ENCODE measurements at regions not wholly inside any gene's neighbourhood (a gene's known extent, or its start where the extent isn't known, plus 50 kb on each side); places are given as distances from the start of the nearest gene placed in this dataset.

GRCh38 chr2:138180692-138181386 lies 216.6 kb downstream of the HNMT start:
- no peak for DNase-seq

- no peak for DNase-seq
Observed at GRCh38 chr2:138182250-138182936, 218.1 kb downstream of the HNMT start.

- no peak for DNase-seq
Observed at GRCh38 chr2:138182937-138183312, 218.7 kb downstream of the HNMT start.

GRCh38 chr2:138183705-138184104 lies 219.4 kb downstream of the HNMT start:
- DNase-seq, result no peak

- DNase-seq, result no peak
Observed at GRCh38 chr2:138184428-138184827, 220.2 kb downstream of the HNMT start.

GRCh38 chr2:138185827-138186226 lies 221.6 kb downstream of the HNMT start:
- DNase-seq, result no peak

- DNase-seq, result no peak
Observed at GRCh38 chr2:138187221-138187620, 222.9 kb downstream of the HNMT start.

GRCh38 chr2:138190999-138191398 lies 226.7 kb downstream of the HNMT start:
- no peak for DNase-seq

- no peak for DNase-seq
Observed at GRCh38 chr2:138193416-138194213, 229.3 kb downstream of the HNMT start.

GRCh38 chr2:138201286-138201685 lies 237.0 kb downstream of the HNMT start:
- DNase-seq, result no peak

- no peak for DNase-seq
Observed at GRCh38 chr2:138202762-138203161, 238.5 kb downstream of the HNMT start.

GRCh38 chr2:138205281-138205680 lies 241.0 kb downstream of the HNMT start:
- DNase-seq, result no peak

- DNase-seq, result no peak
Observed at GRCh38 chr2:138207074-138207930, 243.0 kb downstream of the HNMT start.

GRCh38 chr2:138209009-138209408 lies 244.7 kb downstream of the HNMT start:
- DNase-seq, result no peak

GRCh38 chr2:138210487-138210886 lies 246.2 kb downstream of the HNMT start:
- DNase-seq, result no peak

GRCh38 chr2:138212434-138212833 lies 248.2 kb downstream of the HNMT start:
- no peak for DNase-seq

GRCh38 chr2:138213084-138213483 lies 248.8 kb downstream of the HNMT start:
- no peak for DNase-seq

- no peak for DNase-seq
Observed at GRCh38 chr2:138213624-138214023, 249.4 kb downstream of the HNMT start.

- no peak for DNase-seq
Observed at GRCh38 chr2:138215958-138216357, 251.7 kb downstream of the HNMT start.

GRCh38 chr2:138217975-138218374 lies 253.7 kb downstream of the HNMT start:
- DNase-seq, result no peak

- DNase-seq, result no peak
Observed at GRCh38 chr2:138218397-138218796, 254.1 kb downstream of the HNMT start.

- DNase-seq, result no peak
Observed at GRCh38 chr2:138219961-138220360, 255.7 kb downstream of the HNMT start.

- DNase-seq, result no peak
Observed at GRCh38 chr2:138221358-138221757, 257.1 kb downstream of the HNMT start.
